ENCODE measurements at regions not wholly inside any gene's neighbourhood (a gene's known extent, or its start where the extent isn't known, plus 50 kb on each side); places are given as distances from the start of the nearest gene placed in this dataset.

- TF ChIP-seq, protein P1, sequence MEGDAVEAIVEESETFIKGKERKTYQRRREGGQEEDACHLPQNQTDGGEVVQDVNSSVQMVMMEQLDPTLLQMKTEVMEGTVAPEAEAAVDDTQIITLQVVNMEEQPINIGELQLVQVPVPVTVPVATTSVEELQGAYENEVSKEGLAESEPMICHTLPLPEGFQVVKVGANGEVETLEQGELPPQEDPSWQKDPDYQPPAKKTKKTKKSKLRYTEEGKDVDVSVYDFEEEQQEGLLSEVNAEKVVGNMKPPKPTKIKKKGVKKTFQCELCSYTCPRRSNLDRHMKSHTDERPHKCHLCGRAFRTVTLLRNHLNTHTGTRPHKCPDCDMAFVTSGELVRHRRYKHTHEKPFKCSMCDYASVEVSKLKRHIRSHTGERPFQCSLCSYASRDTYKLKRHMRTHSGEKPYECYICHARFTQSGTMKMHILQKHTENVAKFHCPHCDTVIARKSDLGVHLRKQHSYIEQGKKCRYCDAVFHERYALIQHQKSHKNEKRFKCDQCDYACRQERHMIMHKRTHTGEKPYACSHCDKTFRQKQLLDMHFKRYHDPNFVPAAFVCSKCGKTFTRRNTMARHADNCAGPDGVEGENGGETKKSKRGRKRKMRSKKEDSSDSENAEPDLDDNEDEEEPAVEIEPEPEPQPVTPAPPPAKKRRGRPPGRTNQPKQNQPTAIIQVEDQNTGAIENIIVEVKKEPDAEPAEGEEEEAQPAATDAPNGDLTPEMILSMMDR (IDR thresholded peaks at IDR 0.05): no peak
- no peak for TF ChIP-seq POLR2A (IDR thresholded peaks at IDR 0.05)
Observed at GRCh38 chr15:70580958-70581357, 182.4 kb downstream of the UACA start.
